ENCODE measurements at regions not wholly inside any gene's neighbourhood (a gene's known extent, or its start where the extent isn't known, plus 50 kb on each side); places are given as distances from the start of the nearest gene placed in this dataset.

DNA sequence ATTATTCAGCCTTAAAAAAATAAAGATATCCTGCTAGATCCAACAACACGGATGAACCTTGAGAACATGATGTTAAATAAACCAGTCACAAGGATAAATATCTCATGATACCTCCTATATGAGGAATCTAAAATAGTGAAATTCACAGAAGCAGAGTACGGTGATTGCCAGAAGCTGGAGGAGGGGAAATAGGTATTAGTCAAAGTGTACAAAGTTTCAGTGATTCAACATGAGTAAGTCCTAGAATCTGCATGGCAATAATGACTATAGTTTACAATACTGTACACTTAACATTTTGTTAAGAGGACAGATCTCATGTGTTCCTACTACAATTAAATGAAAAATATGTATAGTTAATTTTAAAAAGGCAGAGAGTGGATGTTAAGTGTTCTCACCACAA is 206.6 kb upstream of the SLC10A2 start:
- no peak for DNase-seq (ENCODE audit: low spot score)

DNA sequence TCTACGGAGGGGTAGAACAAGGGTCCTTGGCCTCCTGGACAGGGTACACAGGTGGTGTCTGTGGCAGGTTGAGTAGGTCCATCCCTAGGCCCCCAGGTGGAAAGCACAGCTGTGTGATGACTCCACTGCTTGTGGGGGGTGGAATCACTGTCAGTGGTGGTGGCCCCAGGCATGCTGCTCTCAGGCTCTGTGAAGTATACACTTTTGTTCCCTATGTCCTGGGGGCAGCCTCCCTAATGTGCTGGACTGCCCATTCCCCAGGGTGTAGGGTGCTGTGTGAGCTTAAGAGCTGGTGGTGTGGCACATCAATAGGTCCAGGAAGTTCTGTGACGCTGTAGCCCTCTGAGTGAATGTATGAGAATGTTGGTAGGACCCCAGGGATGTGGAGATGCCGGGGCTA is 197.2 kb upstream of the SLC10A2 start:
- DNase-seq (ENCODE audit: low spot score), result no peak

GRCh38 chr13:103255587-103256301 is 189.5 kb upstream of the SLC10A2 start:
- DNase-seq (ENCODE audit: low spot score), result no peak

DNA sequence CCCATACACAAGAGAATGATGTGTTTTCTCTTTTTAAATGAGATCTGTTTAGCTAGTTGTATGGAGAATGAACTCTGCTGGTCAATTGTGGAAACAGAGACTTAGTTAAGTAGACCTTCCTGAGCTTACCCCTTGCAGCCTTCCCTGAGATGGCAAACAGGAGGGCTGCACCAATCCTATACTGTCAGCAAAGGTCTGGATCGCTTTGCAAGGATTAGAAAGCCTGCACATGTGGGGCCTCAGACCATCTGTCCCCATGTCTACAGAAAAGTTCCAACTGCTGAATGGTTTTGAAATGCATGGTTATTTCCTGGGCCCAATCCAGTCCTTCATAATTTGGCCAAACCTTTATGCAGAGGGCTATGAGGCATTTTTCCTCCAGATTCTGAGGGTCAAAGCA is 183.9 kb upstream of the SLC10A2 start:
- no peak for DNase-seq (ENCODE audit: low spot score)

DNA sequence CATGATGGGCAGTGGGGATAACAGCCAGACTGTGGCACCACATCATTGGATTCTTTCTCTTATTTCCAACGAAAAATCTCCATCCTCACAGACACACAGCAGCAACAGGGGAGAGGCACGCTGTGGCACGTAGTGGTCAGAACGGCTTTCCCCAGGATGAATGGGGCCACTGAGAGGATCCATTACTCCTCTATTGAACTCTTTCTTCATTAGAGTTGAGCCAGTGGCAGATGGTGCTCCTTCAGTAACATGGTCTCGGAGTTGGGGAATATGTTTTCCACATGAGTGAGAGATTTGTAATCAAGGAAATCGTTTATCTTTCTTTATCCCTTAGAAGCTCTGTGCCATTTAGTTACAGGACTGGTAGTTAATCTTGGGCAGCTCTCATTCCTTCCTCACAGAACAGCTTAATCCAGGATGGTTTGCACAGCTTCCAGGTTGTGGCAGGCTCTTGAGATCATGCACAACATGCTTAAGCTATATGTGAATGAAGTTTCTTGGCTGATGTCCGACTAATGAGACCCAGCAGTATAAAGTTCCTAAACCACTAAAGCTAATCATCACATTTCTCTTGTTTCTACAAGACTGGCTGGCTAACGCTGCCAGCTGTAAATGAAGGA is 180.5 kb upstream of the SLC10A2 start:
- DNase-seq (ENCODE audit: low spot score), result no peak

GRCh38 chr13:103243495-103243894 is 177.3 kb upstream of the SLC10A2 start:
- DNase-seq (ENCODE audit: low spot score), result no peak

- DNase-seq (ENCODE audit: low spot score), result no peak
Measured at GRCh38 chr13:103238441-103238840, 172.2 kb upstream of the SLC10A2 start.

GRCh38 chr13:103236213-103236612 is 170.0 kb upstream of the SLC10A2 start:
- no peak for DNase-seq (ENCODE audit: low spot score)

GRCh38 chr13:103229674-103230073 is 163.5 kb upstream of the SLC10A2 start:
- no peak for DNase-seq (ENCODE audit: low spot score)

DNA sequence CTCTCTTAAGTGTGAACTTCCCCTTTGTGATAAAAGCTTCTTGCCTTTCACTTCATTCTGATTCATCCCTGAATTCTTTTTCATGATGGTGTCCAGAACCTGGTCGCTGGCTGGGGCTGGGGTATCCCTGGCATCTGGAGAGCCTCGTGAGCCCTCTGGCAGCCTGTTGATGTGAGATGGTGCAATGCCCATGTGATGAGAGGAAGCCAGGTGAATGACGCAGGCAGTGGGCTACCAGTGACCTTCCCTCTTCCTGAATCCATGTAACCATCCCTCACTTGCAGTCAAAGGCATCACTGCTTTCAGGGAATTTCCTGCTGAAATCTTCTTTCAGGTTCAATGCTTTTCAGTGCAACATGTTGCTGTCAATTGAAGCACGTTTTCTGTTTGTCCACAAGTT is 158.6 kb upstream of the SLC10A2 start:
- DNase-seq (ENCODE audit: low spot score), result no peak

DNA sequence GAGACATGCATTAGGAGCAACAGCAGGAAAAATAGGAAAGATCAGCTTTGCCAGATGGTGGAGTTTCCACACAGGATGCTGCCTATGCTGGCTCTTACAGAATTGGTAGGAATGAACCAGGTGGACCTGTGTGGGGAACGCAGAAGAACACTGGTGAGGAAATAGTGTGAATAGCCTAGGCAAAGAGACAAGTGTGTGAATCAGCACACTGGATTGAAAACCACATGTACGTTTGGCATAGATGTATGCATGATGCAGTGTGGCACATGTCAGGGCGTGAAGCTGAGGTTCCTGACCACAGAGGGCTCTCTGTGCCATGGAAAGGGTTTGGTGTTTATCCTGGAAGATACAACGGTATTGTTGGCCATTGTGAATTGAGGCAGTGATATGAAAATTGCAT is 156.5 kb upstream of the SLC10A2 start:
- DNase-seq (ENCODE audit: low spot score), result no peak

- DNase-seq (ENCODE audit: low spot score), result no peak
Measured at GRCh38 chr13:103218253-103218652, 152.0 kb upstream of the SLC10A2 start.

DNA sequence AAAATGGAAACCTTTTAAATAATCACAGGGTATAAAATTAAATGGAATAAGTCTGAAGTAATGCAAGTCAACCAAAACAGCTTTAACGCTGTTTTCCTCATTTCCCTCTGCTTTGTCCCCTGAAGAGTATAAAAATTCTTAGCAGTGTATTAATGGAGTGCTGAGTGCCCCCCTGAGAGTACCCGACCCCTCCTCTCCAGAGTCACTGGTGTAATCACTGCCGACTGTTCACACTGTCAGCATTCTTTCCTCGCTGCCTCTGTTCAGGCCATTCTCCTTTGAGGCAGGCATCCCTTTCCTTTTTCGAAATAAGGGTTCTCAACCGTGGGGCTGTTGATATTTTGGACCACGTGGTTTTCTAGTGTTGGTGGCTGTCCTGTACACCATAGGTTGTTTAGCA is 146.9 kb upstream of the SLC10A2 start:
- no peak for DNase-seq (ENCODE audit: low spot score)

- no peak for DNase-seq (ENCODE audit: low spot score)
Measured at GRCh38 chr13:103210348-103210747, 144.1 kb upstream of the SLC10A2 start.

DNA sequence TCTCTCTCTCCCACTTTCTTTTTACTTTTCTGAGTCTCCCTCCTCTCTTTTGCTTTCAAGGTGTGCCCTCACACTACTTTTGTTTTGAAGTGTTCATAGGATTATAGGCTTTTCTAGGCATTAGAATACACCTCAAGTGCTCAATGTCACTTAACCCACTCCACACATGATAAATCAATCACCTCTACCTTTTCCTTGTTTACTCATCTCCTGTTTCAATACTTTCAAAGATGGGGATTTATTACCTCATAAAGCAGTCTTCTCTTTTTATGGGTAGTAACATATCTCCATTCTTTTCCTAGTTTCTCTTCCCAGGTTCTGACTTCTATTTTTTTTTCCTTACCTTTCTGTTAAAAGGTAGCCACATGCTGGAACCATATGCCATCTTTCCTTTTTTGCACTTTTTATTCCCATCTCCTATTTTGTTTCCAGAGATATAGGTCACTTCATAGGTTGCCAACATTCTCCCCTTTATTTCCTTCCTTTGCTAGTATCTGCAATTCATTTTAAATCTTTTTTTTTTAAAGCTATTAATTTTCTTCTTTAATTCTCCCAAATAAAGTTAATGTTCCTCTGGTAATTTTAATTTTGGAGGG is 137.6 kb upstream of the SLC10A2 start:
- no peak for DNase-seq (ENCODE audit: low spot score)

- no peak for DNase-seq (ENCODE audit: low spot score)
Measured at GRCh38 chr13:103200118-103200885, 134.1 kb upstream of the SLC10A2 start.

DNA sequence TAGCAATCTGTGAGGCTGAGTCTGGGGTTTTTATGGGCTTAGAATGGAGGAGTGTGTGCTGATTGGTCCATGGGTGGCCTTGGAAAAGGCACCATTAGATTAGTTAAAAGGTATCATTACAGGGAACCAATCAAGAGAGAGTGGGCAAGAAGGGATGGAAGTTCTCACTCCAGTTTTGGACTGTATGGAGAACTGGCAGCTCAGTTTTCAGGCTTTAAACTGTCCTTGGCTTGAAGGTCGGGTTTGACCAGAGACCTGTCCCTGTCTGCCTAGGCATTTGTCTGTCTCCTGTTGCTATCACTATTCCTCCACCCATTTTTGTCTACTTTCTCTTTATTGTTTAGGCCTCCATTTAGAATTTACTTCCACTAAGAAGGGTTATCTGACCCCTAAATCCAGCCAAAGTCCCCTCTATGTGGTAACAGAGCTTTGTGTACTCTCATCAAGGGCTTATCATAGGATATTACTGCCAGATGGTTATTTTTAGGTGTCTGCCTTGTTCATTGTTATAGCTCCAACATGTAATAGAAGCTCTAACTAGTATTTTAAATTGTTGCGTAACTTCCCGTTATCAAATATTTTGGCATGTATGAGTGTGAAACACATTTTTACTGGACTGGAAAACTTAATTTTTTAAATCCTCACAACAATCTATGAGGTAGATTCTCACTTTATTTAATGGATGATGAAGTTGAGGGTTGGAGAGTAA is 133.3 kb upstream of the SLC10A2 start:
- no peak for DNase-seq (ENCODE audit: low spot score)

GRCh38 chr13:103196356-103196755 is 130.1 kb upstream of the SLC10A2 start:
- no peak for DNase-seq (ENCODE audit: low spot score)

- DNase-seq (ENCODE audit: low spot score), result no peak
Measured at GRCh38 chr13:103195762-103196161, 129.5 kb upstream of the SLC10A2 start.

GRCh38 chr13:103194871-103195270 is 128.7 kb upstream of the SLC10A2 start:
- no peak for DNase-seq (ENCODE audit: low spot score)

- no peak for DNase-seq (ENCODE audit: low spot score)
Measured at GRCh38 chr13:103192511-103193135, 126.4 kb upstream of the SLC10A2 start.

- DNase-seq (ENCODE audit: low spot score), result no peak
Measured at GRCh38 chr13:103190841-103191240, 124.6 kb upstream of the SLC10A2 start.

Data from hematopoietic multipotent progenitor cell treated with erythropoietin and hydrocortisone succinate and interleukin-3 and kit ligand, for 17 days (in vitro differentiated cells).